Endothelial cell (in vitro differentiated cells): ENCODE measurements at regions not wholly inside any gene's neighbourhood (a gene's known extent, or its start where the extent isn't known, plus 50 kb on each side); places are given as distances from the start of the nearest gene placed in this dataset.

ENCODE experiments used
- DNase-seq: peaks from one replicate; pipeline ENCODE4 v3.0.0; 2021; ENCODE audit warnings: low spot score
- H3K27ac Mint-ChIP-seq: one replicate; pipeline ENCODE4 v1.8.0; 2021; ENCODE audit warnings: mixed read lengths, inconsistent platforms; ENCODE audit not compliant: unreplicated experiment
- H3K27me3 Mint-ChIP-seq: one replicate; pipeline ENCODE4 v1.8.0; 2021; ENCODE audit warnings: mild to moderate bottlenecking, moderate library complexity, mixed read lengths, inconsistent platforms; ENCODE audit not compliant: unreplicated experiment
- H3K36me3 Mint-ChIP-seq: one replicate; pipeline ENCODE4 v1.8.0; 2021; ENCODE audit warnings: mild to moderate bottlenecking, low read depth, mixed read lengths, inconsistent platforms; ENCODE audit not compliant: unreplicated experiment
- H3K4me1 Mint-ChIP-seq: one replicate; pipeline ENCODE4 v1.8.0; 2021; ENCODE audit warnings: mild to moderate bottlenecking, mixed read lengths, inconsistent platforms; ENCODE audit not compliant: unreplicated experiment
- H3K4me3 Mint-ChIP-seq: one replicate; pipeline ENCODE4 v1.8.0; 2021; ENCODE audit warnings: mild to moderate bottlenecking, mixed read lengths, inconsistent platforms; ENCODE audit not compliant: unreplicated experiment
- H3K9me3 Mint-ChIP-seq: one replicate; pipeline ENCODE4 v1.8.0; 2021; ENCODE audit warnings: mixed read lengths, inconsistent platforms; ENCODE audit not compliant: unreplicated experiment
- TF ChIP-seq, protein P1 (sequence below): fragments of 200-600 bp; sonication (generic); IDR thresholded peaks from one replicate; pipeline ENCODE4 v1.5.0; 2021; ENCODE audit warnings: antibody characterized with exemption; ENCODE audit not compliant: unreplicated experiment

DNA sequence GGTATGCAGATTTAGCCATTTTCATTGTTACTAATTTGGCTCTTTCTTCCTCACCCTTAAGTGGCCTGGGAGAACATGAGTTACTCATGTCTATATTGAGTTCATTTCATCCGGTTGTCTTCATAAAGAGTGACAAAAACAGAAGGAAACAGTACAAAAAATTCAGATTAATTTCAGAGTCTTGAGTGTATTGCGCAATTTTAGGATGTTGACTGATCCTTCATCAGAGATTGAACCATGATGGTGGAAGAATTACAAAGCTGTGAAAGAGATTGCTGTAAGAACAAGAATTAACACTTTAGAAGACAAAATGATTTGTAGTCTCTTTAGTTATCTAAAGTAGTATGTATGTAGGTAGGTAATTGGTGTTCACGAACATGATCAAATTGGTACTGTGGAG lies 194.0 kb upstream of the PPP1R3A start:
- Mint-ChIP-seq H3K4me1 (no peaks in the 10 kb centered on the region), H3K27ac (no peak overlapping the region), H3K9me3 (no peaks in the 10 kb centered on the region), H3K4me3 (no peak overlapping the region), H3K36me3 (no peaks in the 10 kb centered on the region), H3K27me3 (no peaks in the 10 kb centered on the region)
- DNase-seq: no peak
- TF ChIP-seq, protein P1, sequence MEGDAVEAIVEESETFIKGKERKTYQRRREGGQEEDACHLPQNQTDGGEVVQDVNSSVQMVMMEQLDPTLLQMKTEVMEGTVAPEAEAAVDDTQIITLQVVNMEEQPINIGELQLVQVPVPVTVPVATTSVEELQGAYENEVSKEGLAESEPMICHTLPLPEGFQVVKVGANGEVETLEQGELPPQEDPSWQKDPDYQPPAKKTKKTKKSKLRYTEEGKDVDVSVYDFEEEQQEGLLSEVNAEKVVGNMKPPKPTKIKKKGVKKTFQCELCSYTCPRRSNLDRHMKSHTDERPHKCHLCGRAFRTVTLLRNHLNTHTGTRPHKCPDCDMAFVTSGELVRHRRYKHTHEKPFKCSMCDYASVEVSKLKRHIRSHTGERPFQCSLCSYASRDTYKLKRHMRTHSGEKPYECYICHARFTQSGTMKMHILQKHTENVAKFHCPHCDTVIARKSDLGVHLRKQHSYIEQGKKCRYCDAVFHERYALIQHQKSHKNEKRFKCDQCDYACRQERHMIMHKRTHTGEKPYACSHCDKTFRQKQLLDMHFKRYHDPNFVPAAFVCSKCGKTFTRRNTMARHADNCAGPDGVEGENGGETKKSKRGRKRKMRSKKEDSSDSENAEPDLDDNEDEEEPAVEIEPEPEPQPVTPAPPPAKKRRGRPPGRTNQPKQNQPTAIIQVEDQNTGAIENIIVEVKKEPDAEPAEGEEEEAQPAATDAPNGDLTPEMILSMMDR: no peak

GRCh38 chr7:114110666-114111065 lies 191.9 kb upstream of the PPP1R3A start:
- Mint-ChIP-seq H3K27me3 (no peaks in the 10 kb centered on the region), H3K36me3 (no peaks in the 10 kb centered on the region), H3K27ac (no peak overlapping the region), H3K4me3 (no peak overlapping the region), H3K4me1 (no peaks in the 10 kb centered on the region), H3K9me3 (no peaks in the 10 kb centered on the region)
- TF ChIP-seq, protein P1: no peak
- no peak for DNase-seq

DNA sequence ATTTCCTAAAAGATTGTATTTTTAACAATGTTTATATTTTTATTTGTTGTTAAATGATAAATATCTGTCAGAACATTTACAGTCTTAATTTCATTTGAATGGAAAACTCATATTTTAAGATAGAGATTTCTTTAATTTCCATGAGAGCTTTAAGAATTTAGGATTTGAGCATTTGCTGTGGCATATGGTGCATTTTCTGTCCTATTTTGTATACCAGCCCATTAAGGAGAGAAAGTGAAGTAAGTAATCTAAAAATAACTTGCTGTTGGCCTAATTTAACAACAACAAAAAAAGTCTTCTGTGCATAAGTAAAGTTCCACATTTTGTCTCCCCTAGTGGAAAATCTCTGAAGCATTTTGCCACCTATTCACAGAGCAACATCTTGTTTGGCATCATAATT lies 190.9 kb upstream of the PPP1R3A start:
- TF ChIP-seq, protein P1: no peak
- Mint-ChIP-seq H3K27ac (no peak overlapping the region), H3K9me3 (no peaks in the 10 kb centered on the region), H3K4me1 (no peaks in the 10 kb centered on the region), H3K4me3 (no peak overlapping the region), H3K36me3 (no peaks in the 10 kb centered on the region), H3K27me3 (no peaks in the 10 kb centered on the region)
- DNase-seq: no peak

DNA sequence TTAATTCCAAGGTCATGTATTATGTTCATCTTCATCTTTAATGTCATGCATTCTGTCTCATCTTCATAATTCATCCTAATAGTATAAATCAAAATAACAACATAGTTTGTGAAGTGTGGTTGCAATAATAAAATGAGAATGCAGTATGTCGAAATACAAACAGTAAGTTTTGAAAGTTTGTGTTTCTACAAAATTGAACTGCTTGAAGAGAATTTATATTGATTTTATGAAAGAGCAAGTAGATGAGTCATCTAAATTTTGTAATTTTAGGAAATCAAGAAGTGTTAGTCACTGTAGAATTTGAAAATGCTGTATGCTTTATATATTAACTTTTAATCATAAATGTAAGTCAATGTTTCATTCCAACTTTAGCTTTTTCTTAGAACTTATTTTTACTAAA lies 190.5 kb upstream of the PPP1R3A start:
- H3K4me3 Mint-ChIP-seq: no peak overlapping the region
- no peaks in the 10 kb centered on the region for H3K4me1 Mint-ChIP-seq
- no peak for DNase-seq
- H3K9me3 Mint-ChIP-seq: no peaks in the 10 kb centered on the region
- H3K36me3 Mint-ChIP-seq: no peaks in the 10 kb centered on the region
- H3K27me3 Mint-ChIP-seq: no peaks in the 10 kb centered on the region
- H3K27ac Mint-ChIP-seq: no peak overlapping the region
- TF ChIP-seq, protein P1: no peak

DNA sequence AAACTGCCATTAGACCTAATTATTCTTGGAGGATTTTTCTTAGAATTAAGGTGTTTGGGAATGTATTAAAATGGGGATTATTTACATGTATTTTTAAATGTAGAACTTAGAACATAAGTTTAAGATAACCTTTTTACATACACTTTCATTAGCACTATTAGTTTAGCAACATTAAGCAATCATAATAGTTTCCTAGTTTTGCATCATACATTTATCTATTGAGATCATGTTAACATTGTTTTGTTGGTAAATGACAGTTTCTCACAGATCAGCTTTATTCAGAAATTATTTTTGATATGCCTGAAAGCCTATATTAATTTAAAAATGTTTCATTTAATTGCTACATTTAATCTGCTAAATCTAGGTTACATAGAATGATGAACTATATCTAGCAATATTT lies 189.7 kb upstream of the PPP1R3A start:
- Mint-ChIP-seq H3K9me3 (no peaks in the 10 kb centered on the region), H3K36me3 (no peaks in the 10 kb centered on the region), H3K27ac (no peak overlapping the region), H3K4me1 (no peaks in the 10 kb centered on the region), H3K27me3 (no peaks in the 10 kb centered on the region), H3K4me3 (no peak overlapping the region)
- TF ChIP-seq, protein P1: no peak
- no peak for DNase-seq
